Loucy (cell line): ENCODE measurements at regions not wholly inside any gene's neighbourhood (a gene's known extent, or its start where the extent isn't known, plus 50 kb on each side); places are given as distances from the start of the nearest gene placed in this dataset.

Source experiments
- H2AFZ ChIP-seq: fragments of 200-600 bp; sonication (generic); 2 replicates; pipeline ENCODE4 v1.6.0; 2016; ENCODE audit warnings: antibody characterized with exemption, mild to moderate bottlenecking, low read length, moderate library complexity
- H3F3A ChIP-seq: fragments of 200-600 bp; 2 replicates; pipeline ENCODE4 v1.6.0; 2016; ENCODE audit warnings: antibody characterized with exemption, low read depth, mild to moderate bottlenecking
- H3K27me3 ChIP-seq: fragments of 200-600 bp; sonication (generic); 2 replicates; pipeline ENCODE4 v1.6.1; 2014; ENCODE audit warnings: low read length, mild to moderate bottlenecking; ENCODE audit not compliant: insufficient read depth, poor library complexity, severe bottlenecking
- H3K36me3 ChIP-seq: fragments of 200-600 bp; sonication (generic); 2 replicates; pipeline ENCODE4 v1.6.1; 2016; ENCODE audit warnings: low read length; ENCODE audit not compliant: insufficient read depth
- H3K4me1 ChIP-seq: fragments of 200-600 bp; sonication (generic); 2 replicates; pipeline ENCODE4 v1.5.1; 2014; ENCODE audit warnings: low read length, mild to moderate bottlenecking; ENCODE audit not compliant: insufficient read depth, poor library complexity, severe bottlenecking
- H3K4me2 ChIP-seq: fragments of 200-600 bp; sonication (generic); 2 replicates; pipeline ENCODE4 v1.6.0; 2014; ENCODE audit warnings: antibody characterized with exemption, low read length, low read depth, mild to moderate bottlenecking; ENCODE audit not compliant: poor library complexity, severe bottlenecking
- H3K4me3 ChIP-seq: fragments of 200-600 bp; sonication (generic); 2 replicates; pipeline ENCODE4 v1.5.1; 2014; ENCODE audit warnings: low read length, mild to moderate bottlenecking, mixed read lengths; ENCODE audit not compliant: poor library complexity, severe bottlenecking
- H3K79me2 ChIP-seq: fragments of 200-600 bp; sonication (generic); 2 replicates; pipeline ENCODE4 v1.6.1; 2014; ENCODE audit warnings: low read length; ENCODE audit not compliant: insufficient read depth
- H3K9ac ChIP-seq: fragments of 200-600 bp; sonication (generic); 2 replicates; pipeline ENCODE4 v1.6.0; 2014; ENCODE audit warnings: mild to moderate bottlenecking, low read depth, low read length, moderate library complexity; ENCODE audit not compliant: poor library complexity, severe bottlenecking
- H3K9me2 ChIP-seq: fragments of 200-600 bp; sonication (generic); replicated peaks from 2 replicates; pipeline ENCODE4 v1.6.1; 2016; ENCODE audit warnings: low read depth, low read length, mixed read lengths
- H3K9me3 ChIP-seq: fragments of 200-600 bp; sonication (generic); 2 replicates; pipeline ENCODE4 v1.6.1; 2014; ENCODE audit warnings: mild to moderate bottlenecking, antibody characterized with exemption, low read length, low read depth; ENCODE audit not compliant: insufficient read depth
- H4K20me1 ChIP-seq: fragments of 200-600 bp; sonication (generic); 2 replicates; pipeline ENCODE4 v1.6.0; 2014; ENCODE audit warnings: antibody characterized with exemption, low read length, mild to moderate bottlenecking; ENCODE audit not compliant: insufficient read depth, poor library complexity, severe bottlenecking
- CTCF ChIP-seq: fragments of 200-600 bp; sonication (generic); conservative IDR thresholded peaks from 2 replicates; pipeline ENCODE4 v1.5.1; 2014; ENCODE audit warnings: mild to moderate bottlenecking, antibody characterized with exemption, low read length
- EZH2phosphoT487 ChIP-seq: fragments of 200-600 bp; IDR thresholded peaks from 2 replicates; pipeline ENCODE4 v1.6.1; 2018; ENCODE audit warnings: antibody characterized with exemption, mild to moderate bottlenecking, moderate library complexity, borderline replicate concordance

- Histone ChIP-seq H3K36me3 (no peaks in the 10 kb centered on the region), H3K79me2 (no peaks in the 10 kb centered on the region), H3K9me3 (no peaks in the 10 kb centered on the region), H3K4me3 (no peak overlapping the region), H3K9ac (no peak overlapping the region), H3K4me1 (no peaks in the 10 kb centered on the region), H3K4me2 (no peak overlapping the region), H3K27me3 (no peaks in the 10 kb centered on the region), H3K9me2 (no peaks in the 10 kb centered on the region), H3F3A (no peaks in the 10 kb centered on the region), H2AFZ (no peak overlapping the region), H4K20me1 (no peaks in the 10 kb centered on the region)
- TF ChIP-seq EZH2phosphoT487 (no peak), CTCF (no peak)
Measured at GRCh38 chr2:107525406-107525805, 301.3 kb upstream of the RGPD4 start.

- H2AFZ ChIP-seq = no peak overlapping the region
- no peaks in the 10 kb centered on the region for H4K20me1 ChIP-seq
- H3K9ac ChIP-seq = no peak overlapping the region
- H3K4me2 ChIP-seq = no peak overlapping the region
- no peak overlapping the region for H3K4me3 ChIP-seq
- no peaks in the 10 kb centered on the region for H3K79me2 ChIP-seq
- no peaks in the 10 kb centered on the region for H3K9me3 ChIP-seq
- H3K9me2 ChIP-seq = no peaks in the 10 kb centered on the region
- H3K27me3 ChIP-seq = no peaks in the 10 kb centered on the region
- H3K4me1 ChIP-seq = peaks cover under 1% of the 10 kb centered on the region
- no peaks in the 10 kb centered on the region for H3K36me3 ChIP-seq
- H3F3A ChIP-seq = no peaks in the 10 kb centered on the region
- no peak for TF ChIP-seq EZH2phosphoT487
- no peak for TF ChIP-seq CTCF
Measured at GRCh38 chr2:107529146-107529545, 297.5 kb upstream of the RGPD4 start.

- no peaks in the 10 kb centered on the region for H3K9me3 ChIP-seq
- no peaks in the 10 kb centered on the region for H3K36me3 ChIP-seq
- no peak overlapping the region for H3K9ac ChIP-seq
- no peaks in the 10 kb centered on the region for H3K27me3 ChIP-seq
- H2AFZ ChIP-seq = 0 out of 2 replicates have a peak overlapping the region, but pooled peaks have one; percentile 8
- no peaks in the 10 kb centered on the region for H4K20me1 ChIP-seq
- peaks cover 7% of the 10 kb centered on the region for H3K4me1 ChIP-seq
- H3K4me3 ChIP-seq = no peak overlapping the region
- TF ChIP-seq CTCF (no peak), EZH2phosphoT487 (no peak)
- no peak overlapping the region for H3K4me2 ChIP-seq
- H3K9me2 ChIP-seq = no peaks in the 10 kb centered on the region
- no peaks in the 10 kb centered on the region for H3K79me2 ChIP-seq
- no peaks in the 10 kb centered on the region for H3F3A ChIP-seq
Measured at GRCh38 chr2:107530046-107530445, 296.6 kb upstream of the RGPD4 start.
